Caco-2 (cell line): ENCODE measurements at regions not wholly inside any gene's neighbourhood (a gene's known extent, or its start where the extent isn't known, plus 50 kb on each side); places are given as distances from the start of the nearest gene placed in this dataset.

Experiments used
- BruUV-seq: library from RNA; stranded (reverse); fragments of 400-500 nt; replicated peaks from 2 replicates; lab custom pipeline; 2021; lab: Mats Ljungman, UMichigan
- CTCF ChIA-PET: fragments of 300-600 bp; sonication (Branson Sonifier 250); formaldehyde crosslinking; loops from one replicate; lab custom pipeline; 2022; ENCODE audit warnings: antibody characterized with exemption; lab: Charles Lee
- POLR2A ChIA-PET: fragments of 300-600 bp; sonication (Branson Sonifier 250); formaldehyde crosslinking; loops from one replicate; lab custom pipeline; 2022; ENCODE audit warnings: antibody characterized with exemption; lab: Charles Lee
- DNase-seq, 2 experiments: peaks; one replicate each; pipeline versions ENCODE4 v3.0.0 to v3.0.0-alpha.2; 2020 to 2022
- H3K27me3 ChIP-seq: replicated peaks from 2 replicates; pipeline ENCODE4 v1.6.0; 2011; ENCODE audit warnings: low read length; ENCODE audit not compliant: control insufficient read depth, insufficient read depth
- H3K36me3 ChIP-seq: 2 replicates; pipeline ENCODE4 v1.5.1; 2011; ENCODE audit warnings: low read length; ENCODE audit not compliant: control insufficient read depth, insufficient read depth
- H3K4me1 ChIP-seq: fragments of 250-450 bp; sonication (Bioruptor Pico); 2 replicates; pipeline ENCODE4 v1.5.1; 2020; ENCODE audit warnings: mild to moderate bottlenecking
- H3K4me3 ChIP-seq: 2 replicates; pipeline ENCODE4 v1.5.1; 2011; ENCODE audit warnings: low read depth, mild to moderate bottlenecking, control low read depth, low read length
- H3K9me3 ChIP-seq: fragments of 250-450 bp; sonication (Bioruptor Pico); 2 replicates; pipeline ENCODE4 v1.5.1; 2020; ENCODE audit warnings: mild to moderate bottlenecking, moderate library complexity
- H3K27ac Mint-ChIP-seq: one replicate; pipeline ENCODE4 v1.8.0; 2022; ENCODE audit warnings: mixed read lengths; ENCODE audit not compliant: unreplicated experiment
- H3K27me3 Mint-ChIP-seq: one replicate; pipeline ENCODE4 v1.8.0; 2022; ENCODE audit warnings: mixed read lengths; ENCODE audit not compliant: insufficient read depth, unreplicated experiment
- H3K36me3 Mint-ChIP-seq: one replicate; pipeline ENCODE4 v1.8.0; 2022; ENCODE audit warnings: mild to moderate bottlenecking, mixed read lengths; ENCODE audit not compliant: insufficient read depth, unreplicated experiment
- H3K4me1 Mint-ChIP-seq: one replicate; pipeline ENCODE4 v1.8.0; 2022; ENCODE audit warnings: low read depth, mixed read lengths; ENCODE audit not compliant: unreplicated experiment
- H3K4me3 Mint-ChIP-seq: one replicate; pipeline ENCODE4 v1.8.0; 2022; ENCODE audit warnings: mild to moderate bottlenecking, moderate library complexity, mixed read lengths; ENCODE audit not compliant: unreplicated experiment
- H3K9me3 Mint-ChIP-seq: one replicate; pipeline ENCODE4 v1.8.0; 2022; ENCODE audit warnings: mixed read lengths; ENCODE audit not compliant: unreplicated experiment
- intact Hi-C: fragments of 100-400 bp; cut with micrococcal nuclease; formaldehyde crosslinking; loops from one replicate; pipeline ENCODE4 v1.10.0; 2022; ENCODE audit not compliant: unreplicated experiment
- TF ChIP-seq, protein P1 (sequence below), 2 experiments: fragments of 200-600 bp in 1 of 2; IDR thresholded peaks; 1 replicate in 1 of 2; 2 replicates in 1 of 2; pipeline versions ENCODE4 v1.5.1 to v1.8.0; 2011 to 2022; ENCODE audit warnings: antibody characterized with exemption in 1 of 2, control low read depth in 1 of 2, inconsistent platforms in 1 of 2, low read depth in 1 of 2, low read length in 1 of 2, mild to moderate bottlenecking in 1 of 2, moderate library complexity in 1 of 2; ENCODE audit not compliant: insufficient read depth in 1 of 2, severe bottlenecking in 1 of 2, unreplicated experiment in 1 of 2

DNA sequence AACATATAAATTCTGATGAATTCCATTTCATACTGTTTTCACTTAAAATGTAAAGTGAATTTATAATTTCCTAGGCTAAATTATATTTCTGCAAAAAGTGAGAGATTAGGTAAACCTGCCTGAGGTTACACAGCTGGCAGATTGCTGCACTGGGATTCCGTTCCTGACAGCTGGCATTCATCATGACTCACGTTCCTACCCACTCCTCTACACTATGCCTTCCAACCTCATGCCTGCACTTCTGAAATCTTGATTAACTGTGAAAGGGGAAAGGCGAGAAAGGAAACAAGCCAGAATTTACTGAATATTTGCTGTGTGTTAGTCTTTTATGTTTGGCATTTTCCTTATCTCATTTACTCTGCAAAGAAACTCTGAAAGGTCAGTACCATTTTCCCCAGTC lies 73.3 kb upstream of the MON1B start:
- Mint-ChIP-seq H3K27ac (no peak overlapping the region), H3K4me3 (no peak overlapping the region), H3K27me3 (peaks cover 15% of the 10 kb centered on the region), H3K4me1 (no peaks in the 10 kb centered on the region), H3K9me3 (no peaks in the 10 kb centered on the region), H3K36me3 (no peaks in the 10 kb centered on the region)
- POLR2A ChIA-PET, result no interaction called here
- Histone ChIP-seq H3K4me3 (no peak overlapping the region), H3K4me1 (no peaks in the 10 kb centered on the region), H3K27me3 (no peaks in the 10 kb centered on the region), H3K9me3 (no peaks in the 10 kb centered on the region), H3K36me3 (no peaks in the 10 kb centered on the region)
- CTCF ChIA-PET, result no interaction called here
- TF ChIP-seq, protein P1, sequence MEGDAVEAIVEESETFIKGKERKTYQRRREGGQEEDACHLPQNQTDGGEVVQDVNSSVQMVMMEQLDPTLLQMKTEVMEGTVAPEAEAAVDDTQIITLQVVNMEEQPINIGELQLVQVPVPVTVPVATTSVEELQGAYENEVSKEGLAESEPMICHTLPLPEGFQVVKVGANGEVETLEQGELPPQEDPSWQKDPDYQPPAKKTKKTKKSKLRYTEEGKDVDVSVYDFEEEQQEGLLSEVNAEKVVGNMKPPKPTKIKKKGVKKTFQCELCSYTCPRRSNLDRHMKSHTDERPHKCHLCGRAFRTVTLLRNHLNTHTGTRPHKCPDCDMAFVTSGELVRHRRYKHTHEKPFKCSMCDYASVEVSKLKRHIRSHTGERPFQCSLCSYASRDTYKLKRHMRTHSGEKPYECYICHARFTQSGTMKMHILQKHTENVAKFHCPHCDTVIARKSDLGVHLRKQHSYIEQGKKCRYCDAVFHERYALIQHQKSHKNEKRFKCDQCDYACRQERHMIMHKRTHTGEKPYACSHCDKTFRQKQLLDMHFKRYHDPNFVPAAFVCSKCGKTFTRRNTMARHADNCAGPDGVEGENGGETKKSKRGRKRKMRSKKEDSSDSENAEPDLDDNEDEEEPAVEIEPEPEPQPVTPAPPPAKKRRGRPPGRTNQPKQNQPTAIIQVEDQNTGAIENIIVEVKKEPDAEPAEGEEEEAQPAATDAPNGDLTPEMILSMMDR (IDR thresholded peaks at IDR 0.05; ENCODE audit: insufficient read depth in 1 of 2, low read depth in 1 of 2, low read length in 1 of 2, severe bottlenecking in 1 of 2, unreplicated experiment in 1 of 2), result no peak
- DNase-seq, result no peak
- no TSS peak for BruUV-seq
- intact Hi-C loops, result no loop called here

DNA sequence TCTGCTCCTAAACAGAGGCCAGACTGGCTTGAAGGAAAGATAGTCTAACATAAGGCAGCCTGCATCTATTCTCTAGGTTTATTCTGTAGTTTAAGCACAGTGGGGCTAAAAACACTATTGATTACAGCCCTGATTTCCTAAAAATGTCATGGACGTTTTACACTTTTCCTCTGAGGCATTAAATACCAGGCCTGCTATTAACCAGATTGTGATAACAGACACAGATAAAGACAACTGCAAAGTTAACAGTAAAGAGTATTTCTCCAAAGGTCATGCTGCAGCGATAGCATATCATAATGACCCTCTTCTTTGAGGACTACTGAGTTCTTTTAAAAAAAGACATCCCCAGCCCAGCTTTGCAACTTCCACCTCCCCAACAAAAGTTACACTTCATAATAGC lies 59.6 kb upstream of the MON1B start:
- Histone ChIP-seq H3K4me1 (no peaks in the 10 kb centered on the region), H3K27me3 (no peaks in the 10 kb centered on the region), H3K36me3 (no peaks in the 10 kb centered on the region), H3K4me3 (no peak overlapping the region), H3K9me3 (peaks cover 9% of the 10 kb centered on the region; the same call in 1 of the 2 replicates)
- peaks cover 11% of the 10 kb centered on the region for H3K9me3 Mint-ChIP-seq
- no peak overlapping the region for H3K27ac Mint-ChIP-seq
- intact Hi-C loops, result no loop called here
- ChIA-PET CTCF (no interaction called here), POLR2A (no interaction called here)
- no peak overlapping the region for H3K4me3 Mint-ChIP-seq
- no peaks in the 10 kb centered on the region for H3K36me3 Mint-ChIP-seq
- H3K27me3 Mint-ChIP-seq, result peaks cover 16% of the 10 kb centered on the region
- no peaks in the 10 kb centered on the region for H3K4me1 Mint-ChIP-seq
- no peak for DNase-seq
- no TSS peak for BruUV-seq
- TF ChIP-seq, protein P1 (IDR thresholded peaks at IDR 0.05; ENCODE audit: insufficient read depth in 1 of 2, low read depth in 1 of 2, low read length in 1 of 2, severe bottlenecking in 1 of 2, unreplicated experiment in 1 of 2), result no peak

DNA sequence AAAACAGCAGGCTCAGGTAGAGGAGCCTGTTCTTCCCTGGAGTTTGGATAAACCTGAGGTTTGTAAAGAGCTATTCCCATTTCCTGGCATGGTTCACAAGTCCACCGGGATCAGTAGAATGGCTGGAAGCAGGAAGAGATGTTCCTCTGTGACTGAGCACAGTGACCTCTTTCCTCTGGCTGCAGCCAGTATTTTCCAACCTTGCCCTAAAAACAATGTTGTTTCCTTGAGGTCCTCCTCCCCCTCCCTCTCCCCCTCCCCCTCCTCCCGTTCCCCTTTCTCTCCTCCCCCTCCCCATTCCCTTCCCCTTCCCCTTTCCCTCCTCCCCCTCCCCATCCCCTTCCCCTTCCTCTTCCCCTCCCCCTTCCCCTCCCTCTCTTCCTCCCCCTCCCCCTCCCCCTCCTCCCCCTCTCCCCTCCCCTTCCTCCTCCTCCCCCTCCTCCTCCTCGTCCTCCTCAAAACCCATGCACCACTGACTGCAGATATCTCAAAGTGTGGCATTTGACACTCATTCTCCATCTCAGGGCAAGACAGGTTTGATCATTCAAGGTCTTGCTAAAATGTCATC lies 58.9 kb upstream of the MON1B start:
- no peak overlapping the region for H3K27ac Mint-ChIP-seq
- no peaks in the 10 kb centered on the region for H3K4me1 Mint-ChIP-seq
- Histone ChIP-seq H3K36me3 (no peaks in the 10 kb centered on the region), H3K27me3 (no peaks in the 10 kb centered on the region), H3K4me1 (no peaks in the 10 kb centered on the region), H3K9me3 (peaks cover 9% of the 10 kb centered on the region; the same call in 1 of the 2 replicates), H3K4me3 (no peak overlapping the region)
- H3K4me3 Mint-ChIP-seq, result no peak overlapping the region
- POLR2A ChIA-PET, result no interaction called here
- DNase-seq, result no peak
- BruUV-seq, result no TSS peak
- CTCF ChIA-PET, result no interaction called here
- intact Hi-C loops, result no loop called here
- H3K36me3 Mint-ChIP-seq, result no peaks in the 10 kb centered on the region
- peaks cover 14% of the 10 kb centered on the region for H3K27me3 Mint-ChIP-seq
- TF ChIP-seq, protein P1 (IDR thresholded peaks at IDR 0.05; ENCODE audit: insufficient read depth in 1 of 2, low read depth in 1 of 2, low read length in 1 of 2, severe bottlenecking in 1 of 2, unreplicated experiment in 1 of 2), result no peak
- peaks cover 11% of the 10 kb centered on the region for H3K9me3 Mint-ChIP-seq
